Stomach (tissue), 8 donors: ENCODE measurements at regions not wholly inside any gene's neighbourhood (a gene's known extent, or its start where the extent isn't known, plus 50 kb on each side); places are given as distances from the start of the nearest gene placed in this dataset.

Experiments used
- DNase-seq, 2 donors: peaks; one replicate each; pipeline versions ENCODE4 v3.0.0 to v3.0.0-alpha.2; 2013 to 2019
- H3K27ac ChIP-seq, 5 donors: fragments of 200-600 bp in 4 of 5; sonication (generic) in 4 of 5; one replicate each; pipeline ENCODE4 v1.5.1; 2013 to 2019; ENCODE audit warnings: mild to moderate bottlenecking in 1 of 5, moderate library complexity in 1 of 5
- H3K27me3 ChIP-seq, 3 donors: fragments of 200-600 bp; sonication (generic); one replicate each; pipeline ENCODE4 v1.5.1; 2017 to 2019; ENCODE audit warnings: mixed run types in 1 of 3
- H3K36me3 ChIP-seq, 4 donors: fragments of 200-600 bp; sonication (generic); 1 replicate in 3 of 4; 2 replicates in 1 of 4; pipeline ENCODE4 v1.5.1; 2016 to 2019
- H3K4me1 ChIP-seq, 4 donors: fragments of 200-600 bp; sonication (generic); one replicate each; pipeline ENCODE4 v1.5.1; 2016 to 2019
- H3K4me3 ChIP-seq, 4 donors: fragments of 200-600 bp; sonication (generic) in 3 of 4; one replicate each; pipeline ENCODE4 v1.5.1; 2016 to 2019; ENCODE audit warnings: mild to moderate bottlenecking in 1 of 4
- H3K9me3 ChIP-seq, 4 donors: fragments of 200-600 bp; sonication (generic); one replicate each; pipeline ENCODE4 v1.5.1; 2016 to 2019
- EP300 ChIP-seq: sonication (generic); formaldehyde crosslinking; IDR thresholded peaks from one replicate; pipeline ENCODE4 v1.6.1; 2017; ENCODE audit warnings: antibody characterized with exemption
- POLR2A ChIP-seq, 4 donors: fragments of 450-650 bp; IDR thresholded peaks; one replicate each; pipeline ENCODE4 v1.6.1; 2016; ENCODE audit warnings: antibody characterized with exemption in 4 of 4, control low read depth in 2 of 4, mild to moderate bottlenecking in 1 of 4, moderate library complexity in 1 of 4
- POLR2AphosphoS5 ChIP-seq, 3 donors: sonication (generic); formaldehyde crosslinking; IDR thresholded peaks; one replicate each; pipeline ENCODE4 v1.6.1; 2016; ENCODE audit warnings: antibody characterized with exemption in 3 of 3
- WGBS, 5 donors: extraction: QIAGEN DNeasy Blood & Tissue Kit in 3 of 5; methylation state at CpG; one replicate each; pipeline versions ENCODE4 v1.1.5 to v1.1.7; 2013 to 2018; 5-methylcytosine and 5-hydroxymethylcytosine counted together
- intact Hi-C: fragments of 100-400 bp; cut with DNase I; formaldehyde crosslinking; loops from one replicate; pipeline ENCODE4 v1.15.1; 2023; ENCODE audit warnings: low total_unique reads
- TF ChIP-seq, protein P1 (sequence below), 7 experiments: fragments of 450-650 bp in 4 of 7; fragments of 200-600 bp in 3 of 7; sonication (generic) in 3 of 7; IDR thresholded peaks; one replicate each; pipeline ENCODE4 v1.5.1; 2016 to 2019; ENCODE audit warnings: antibody characterized with exemption in 7 of 7, control low read depth in 2 of 7, mild to moderate bottlenecking in 1 of 7
- donor health status: healthy with polysubstance abuse.
- donor health status: Bipolar disorder and iron deficiency.
- donor health status: healthy.

DNA sequence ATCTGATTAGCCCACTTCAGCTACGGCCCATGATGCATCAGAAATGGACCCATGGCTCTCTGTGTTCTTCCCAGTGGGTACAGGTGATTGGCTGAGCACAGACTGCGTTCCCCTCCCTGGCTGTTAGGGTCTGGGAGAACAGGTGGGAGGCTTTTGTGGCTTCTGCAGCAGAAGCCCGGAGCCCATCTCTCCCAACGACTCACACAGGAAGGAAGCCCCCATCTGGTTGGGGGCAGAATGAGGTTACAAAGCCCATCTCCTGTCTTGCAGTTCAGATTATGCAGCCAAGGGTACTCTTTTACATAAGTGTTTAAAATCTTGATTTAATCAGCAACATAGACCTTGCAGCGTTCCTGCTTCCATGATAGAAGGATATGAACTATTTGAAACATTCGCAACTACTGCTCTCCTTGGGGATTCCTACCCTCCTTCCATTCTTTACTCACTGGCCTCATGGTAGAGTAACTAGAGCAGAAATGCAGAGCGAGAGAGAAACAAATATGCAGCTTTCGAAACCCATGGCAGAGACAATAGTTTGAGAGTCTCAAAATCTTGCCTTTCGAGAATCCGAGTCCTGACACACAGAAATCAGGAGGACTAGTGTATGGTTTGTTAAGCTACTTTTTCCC, 291.3 kb downstream of the TLE3 start:
- no peak for DNase-seq
- Histone ChIP-seq H3K4me1 (peaks cover 0 to 20% (median 12%) of the 10 kb centered on the region in 4 donors), H3K9me3 (no peaks in the 10 kb centered on the region), H3K27ac (peak overlapping the region in 1 of 5 donors; percentile 74), H3K27me3 (no peaks in the 10 kb centered on the region), H3K36me3 (no peaks in the 10 kb centered on the region), H3K4me3 (no peak overlapping the region)
- WGBS, 5 donors, result 71 to 86% (median 77%) methylated on average over 10 of the region's 10 CpGs
- intact Hi-C loops, result no loop called here
- TF ChIP-seq, protein P1, sequence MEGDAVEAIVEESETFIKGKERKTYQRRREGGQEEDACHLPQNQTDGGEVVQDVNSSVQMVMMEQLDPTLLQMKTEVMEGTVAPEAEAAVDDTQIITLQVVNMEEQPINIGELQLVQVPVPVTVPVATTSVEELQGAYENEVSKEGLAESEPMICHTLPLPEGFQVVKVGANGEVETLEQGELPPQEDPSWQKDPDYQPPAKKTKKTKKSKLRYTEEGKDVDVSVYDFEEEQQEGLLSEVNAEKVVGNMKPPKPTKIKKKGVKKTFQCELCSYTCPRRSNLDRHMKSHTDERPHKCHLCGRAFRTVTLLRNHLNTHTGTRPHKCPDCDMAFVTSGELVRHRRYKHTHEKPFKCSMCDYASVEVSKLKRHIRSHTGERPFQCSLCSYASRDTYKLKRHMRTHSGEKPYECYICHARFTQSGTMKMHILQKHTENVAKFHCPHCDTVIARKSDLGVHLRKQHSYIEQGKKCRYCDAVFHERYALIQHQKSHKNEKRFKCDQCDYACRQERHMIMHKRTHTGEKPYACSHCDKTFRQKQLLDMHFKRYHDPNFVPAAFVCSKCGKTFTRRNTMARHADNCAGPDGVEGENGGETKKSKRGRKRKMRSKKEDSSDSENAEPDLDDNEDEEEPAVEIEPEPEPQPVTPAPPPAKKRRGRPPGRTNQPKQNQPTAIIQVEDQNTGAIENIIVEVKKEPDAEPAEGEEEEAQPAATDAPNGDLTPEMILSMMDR (IDR thresholded peaks at IDR 0.05), result no peak
- TF ChIP-seq EP300, result no peak
- no peak for TF ChIP-seq POLR2AphosphoS5 (IDR thresholded peaks at IDR 0.05)
- TF ChIP-seq POLR2A (IDR thresholded peaks at IDR 0.05), result no peak

DNA sequence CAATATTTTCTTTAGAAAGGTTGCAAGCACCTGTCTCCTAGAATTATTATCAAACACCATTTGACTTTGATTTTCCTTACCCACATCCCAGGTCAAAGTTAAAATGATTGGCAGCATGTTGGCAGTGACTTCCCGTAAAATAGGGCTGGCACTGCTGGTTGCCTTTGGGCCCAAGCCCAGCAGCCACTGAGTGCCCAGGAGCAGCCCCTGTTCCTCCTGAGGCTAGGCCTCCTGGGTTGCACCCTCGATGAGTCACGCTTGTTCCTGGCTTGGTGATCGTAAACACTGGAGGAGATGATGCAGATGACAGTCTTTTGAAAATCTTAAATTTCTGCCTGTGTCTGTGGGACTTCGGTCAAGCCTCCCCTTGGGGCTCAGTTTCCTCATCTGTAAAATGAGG, 290.0 kb downstream of the TLE3 start:
- WGBS, 5 donors, result 54 to 72% (median 58%) methylated on average over 5 of the region's 5 CpGs
- TF ChIP-seq, protein P1 (IDR thresholded peaks at IDR 0.05), result no peak
- TF ChIP-seq POLR2A (IDR thresholded peaks at IDR 0.05) (no peak), POLR2AphosphoS5 (IDR thresholded peaks at IDR 0.05) (peak in 1 of 3 donors; percentile 41), EP300 (no peak)
- Histone ChIP-seq H3K27ac (peak overlapping the region in 2 of 5 donors; percentile 15 to 60), H3K4me3 (no peak overlapping the region), H3K36me3 (no peaks in the 10 kb centered on the region), H3K9me3 (no peaks in the 10 kb centered on the region), H3K4me1 (peaks cover 0 to 20% (median 12%) of the 10 kb centered on the region in 4 donors), H3K27me3 (no peaks in the 10 kb centered on the region)
- intact Hi-C loops, result no loop called here
- DNase-seq, result no peak

DNA sequence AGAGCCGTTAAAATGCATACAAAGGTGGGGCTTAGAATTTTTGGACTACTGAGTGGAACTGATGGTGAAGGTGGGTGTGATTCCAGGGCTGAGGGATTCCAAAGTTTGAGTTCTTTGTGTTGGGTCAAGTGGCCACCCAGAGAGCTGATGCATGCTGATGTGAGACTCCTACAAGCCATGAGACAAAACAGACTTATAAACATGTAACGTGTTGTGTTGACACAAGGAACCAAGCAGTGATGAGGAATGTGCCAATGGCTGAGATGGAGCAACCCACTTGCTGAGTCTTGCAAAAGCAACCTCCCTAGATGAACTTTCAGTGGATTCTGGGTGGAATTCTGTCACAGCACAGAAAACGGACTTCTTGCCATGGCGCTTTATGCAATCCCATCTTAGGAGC, 289.0 kb downstream of the TLE3 start:
- Histone ChIP-seq H3K4me1 (peaks cover 0 to 25% (median 14%) of the 10 kb centered on the region in 4 donors), H3K27ac (peak overlapping the region in 1 of 5 donors; percentile 15), H3K27me3 (no peaks in the 10 kb centered on the region), H3K9me3 (no peaks in the 10 kb centered on the region), H3K36me3 (no peaks in the 10 kb centered on the region), H3K4me3 (no peak overlapping the region)
- WGBS, 5 donors, result 71 to 76% (median 74%) methylated on average over 4 of the region's 4 CpGs
- no peak for DNase-seq
- intact Hi-C loops, result no loop called here
- peak in 2 of 3 donors; percentile 73 to 78 for TF ChIP-seq POLR2AphosphoS5 (IDR thresholded peaks at IDR 0.05)
- TF ChIP-seq, protein P1 (IDR thresholded peaks at IDR 0.05), result no peak
- TF ChIP-seq POLR2A (IDR thresholded peaks at IDR 0.05), result no peak
- TF ChIP-seq EP300, result no peak

DNA sequence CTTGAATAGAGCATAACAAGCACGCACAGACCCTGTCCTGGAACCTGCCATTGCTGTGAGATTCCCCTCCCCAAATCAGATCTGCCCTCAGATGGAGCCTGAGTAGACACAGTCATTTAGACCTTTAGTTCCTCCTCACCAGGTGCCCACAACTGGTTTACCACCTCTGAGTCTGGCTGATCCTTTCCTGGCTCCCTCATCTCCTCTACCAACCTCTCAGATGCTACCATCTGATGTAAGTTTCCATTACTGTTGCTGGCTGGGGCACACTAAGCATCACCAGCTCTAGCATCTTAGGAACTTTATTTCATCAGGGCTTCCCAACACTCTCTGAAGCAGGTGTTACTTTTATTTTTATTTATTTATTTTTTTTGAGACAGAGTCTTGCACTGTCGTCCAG, 288.3 kb downstream of the TLE3 start:
- WGBS, 5 donors, result 79 to 98% (median 92%) methylated on average over 2 of the region's 2 CpGs
- Histone ChIP-seq H3K4me1 (peaks cover 0 to 25% (median 15%) of the 10 kb centered on the region in 4 donors), H3K36me3 (no peaks in the 10 kb centered on the region), H3K4me3 (no peak overlapping the region), H3K27ac (peak overlapping the region in 1 of 5 donors; percentile 15), H3K27me3 (no peaks in the 10 kb centered on the region), H3K9me3 (no peaks in the 10 kb centered on the region)
- intact Hi-C loops, result no loop called here
- DNase-seq, result no peak
- TF ChIP-seq EP300 (no peak), POLR2AphosphoS5 (IDR thresholded peaks at IDR 0.05) (no peak), POLR2A (IDR thresholded peaks at IDR 0.05) (no peak)
